ENCODE measurements at regions not wholly inside any gene's neighbourhood (a gene's known extent, or its start where the extent isn't known, plus 50 kb on each side); places are given as distances from the start of the nearest gene placed in this dataset.

GRCh38 chr12:67590149-67590790 is 58.3 kb upstream of the DYRK2 start:
- H3K27ac Mint-ChIP-seq: no peak overlapping the region
- TF ChIP-seq CTCF (conservative IDR thresholded peaks at IDR 0.05): no peak

More at GRCh38 chr12:67590149-67590790, 58.3 kb upstream of the DYRK2 start:
- no CpG with 5 or more reads among the region's 4 CpGs for WGBS (ENCODE audit: extremely low coverage, insufficient read length, low lambda C conversion rate)
- Histone ChIP-seq H3K79me2 (ENCODE audit: insufficient read depth, low read length) (no peaks in the 10 kb centered on the region), H2AFZ (ENCODE audit: low read length) (no peak overlapping the region), H2BK15ac (ENCODE audit: low read depth, low read length) (no peak overlapping the region), H3K23ac (ENCODE audit: insufficient read length, low read depth, low read length) (no peak overlapping the region), H3K4ac (ENCODE audit: low read depth, low read length) (no peak overlapping the region), H3T11ph (ENCODE audit: low read length) (no peak overlapping the region), H4K5ac (ENCODE audit: insufficient read length, low read depth, low read length) (no peak overlapping the region), H2BK20ac (ENCODE audit: low read depth, low read length, poor library complexity, severe bottlenecking) (no peak overlapping the region), H3K14ac (ENCODE audit: insufficient read depth, low read length) (no peak overlapping the region), H3K4me2 (ENCODE audit: insufficient read depth, insufficient read length, low read length) (no peak overlapping the region), H3K9me3 (ENCODE audit: control insufficient read depth, low read depth, low read length) (no peaks in the 10 kb centered on the region), H3K56ac (ENCODE audit: insufficient read length, low read depth, low read length) (no peak overlapping the region), H3K23me2 (ENCODE audit: insufficient read length, low read depth, low read length, poor library complexity, severe bottlenecking) (no peaks in the 10 kb centered on the region), H3K4me1 (ENCODE audit: insufficient read depth, low read length) (no peaks in the 10 kb centered on the region), H2BK5ac (ENCODE audit: insufficient read length, low read length) (no peak overlapping the region), H3K27ac (ENCODE audit: insufficient read length, low read depth, low read length) (no peak overlapping the region), H2BK12ac (ENCODE audit: insufficient read length, low read depth, low read length) (no peak overlapping the region), H2BK120ac (ENCODE audit: low read depth, low read length, poor library complexity, severe bottlenecking) (no peak overlapping the region), H3K27me3 (ENCODE audit: insufficient read depth, low read length) (no peaks in the 10 kb centered on the region), H4K20me1 (ENCODE audit: control insufficient read depth, insufficient read depth, insufficient read length) (no peaks in the 10 kb centered on the region), H3K18ac (ENCODE audit: insufficient read length, low read depth, low read length) (no peak overlapping the region), H2AK5ac (ENCODE audit: insufficient read length, low read length) (no peak overlapping the region), H4K8ac (replicated peaks; ENCODE audit: insufficient read length, low read depth, low read length) (no peak overlapping the region), H3K79me1 (ENCODE audit: insufficient read depth, low read depth, low read length, poor library complexity, severe bottlenecking) (no peaks in the 10 kb centered on the region), H3K9ac (ENCODE audit: extremely low read depth, insufficient read length, low read length) (no peak overlapping the region), H4K91ac (ENCODE audit: insufficient read length, low read depth, low read length) (no peak overlapping the region)
- H3K4me1 Mint-ChIP-seq: peaks cover 11 to 18% of the 10 kb centered on the region in 2 experiments
- H3K27me3 Mint-ChIP-seq (ENCODE audit: low read depth): no peaks in the 10 kb centered on the region
- no peaks in the 10 kb centered on the region for H3K9me3 Mint-ChIP-seq
- DNase-seq: no peak
- no peak overlapping the region for H3K4me3 Mint-ChIP-seq
- H3K36me3 Mint-ChIP-seq (ENCODE audit: insufficient read depth in 1 of 3, low read depth in 3 of 3): no peaks in the 10 kb centered on the region
